ENCODE measurements at regions not wholly inside any gene's neighbourhood (a gene's known extent, or its start where the extent isn't known, plus 50 kb on each side); places are given as distances from the start of the nearest gene placed in this dataset.
"Not testable (repeated sequence)": the region's sequence is repeated elsewhere in the genome, so short reads cannot be mapped to it uniquely, and the experiment has no call there.

DNA sequence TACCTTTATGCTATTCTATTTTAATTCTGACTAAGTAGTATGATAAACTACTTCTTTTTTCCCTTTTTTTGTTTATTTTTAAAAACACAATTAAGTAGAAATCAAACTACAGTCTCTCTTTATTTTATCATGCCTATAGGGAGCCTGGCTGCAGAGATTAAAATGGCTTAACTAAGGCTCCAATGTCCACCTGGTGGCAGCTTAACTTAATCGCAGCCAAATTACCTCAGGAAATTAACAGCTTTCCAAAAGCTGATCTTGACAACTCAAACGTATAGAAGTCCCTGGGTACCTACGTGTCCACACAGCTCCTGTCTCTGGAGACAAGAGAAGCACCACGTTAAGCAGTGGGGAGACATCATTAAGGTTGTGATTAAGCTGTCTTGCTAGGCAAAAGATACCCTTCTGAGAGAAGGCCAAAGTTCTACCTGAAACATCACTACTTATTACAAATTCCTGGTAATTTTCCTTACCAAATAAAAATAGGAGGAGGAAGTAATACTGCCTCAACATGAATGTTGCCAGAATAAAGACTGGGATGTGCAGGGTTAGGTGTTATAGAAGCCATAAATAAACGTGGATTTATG, 63.2 kb upstream of the SNX19 start:
- 14% methylated on average over 3 of the region's 5 CpGs for WGBS (ENCODE audit: insufficient coverage)
- H3K36me3 ChIP-seq (ENCODE audit: control insufficient read depth, insufficient read depth, low read length): no peaks in the 10 kb centered on the region
- DNase-seq (ENCODE audit: low read depth in 4 of 6, low spot score in 6 of 6): peak in 2 of 6 donors; percentile 32 to 60

DNA sequence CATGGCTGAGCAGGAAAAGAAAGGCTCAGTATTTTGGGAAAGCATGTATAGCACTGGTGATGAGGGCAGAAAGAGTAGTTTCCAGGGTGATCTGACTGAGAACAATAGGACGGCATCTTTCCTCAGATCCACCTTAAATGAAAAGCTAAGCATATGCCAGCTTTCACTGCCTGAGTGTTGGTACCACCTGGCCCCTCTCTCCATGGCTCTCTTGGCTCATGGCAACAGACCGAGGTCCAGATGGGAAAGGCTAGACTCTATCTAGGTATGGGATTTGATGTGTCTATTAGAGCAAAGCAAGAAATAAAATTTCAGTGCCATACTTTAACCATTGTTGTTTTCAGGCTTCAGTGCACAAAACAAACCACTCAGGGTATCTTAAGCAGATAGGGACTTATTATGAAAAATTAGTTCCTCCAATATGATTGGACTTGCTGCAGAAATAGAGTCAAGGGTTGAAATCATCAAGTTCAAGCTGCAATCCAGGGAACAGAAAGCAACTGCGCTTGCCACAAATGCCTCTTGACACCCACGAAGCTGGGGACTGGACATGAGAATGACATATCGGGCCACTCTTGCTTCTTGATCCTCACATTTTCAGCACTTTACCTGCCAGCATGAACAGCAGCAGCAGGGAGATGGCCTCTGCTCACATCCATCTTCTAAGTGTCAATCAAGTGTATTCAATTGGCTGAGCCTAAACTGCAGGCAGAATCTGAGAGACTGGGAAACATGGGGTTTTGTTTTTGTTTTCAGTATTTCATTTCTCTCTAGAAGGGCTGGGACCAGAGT, 64.0 kb upstream of the SNX19 start:
- no peaks in the 10 kb centered on the region for H3K36me3 ChIP-seq (ENCODE audit: control insufficient read depth, insufficient read depth, low read length)
- no peak overlapping the region for H3K4me3 ChIP-seq (ENCODE audit: low read depth, low read length)
- WGBS (ENCODE audit: insufficient coverage): 88% methylated on average over 3 of the region's 5 CpGs
- H3K27ac ChIP-seq (ENCODE audit: low read depth, low read length): no peak overlapping the region
- peak in 2 of 6 donors; percentile 43 to 61 for DNase-seq (ENCODE audit: low read depth in 4 of 6, low spot score in 6 of 6)
- H3K27me3 ChIP-seq (ENCODE audit: control insufficient read depth, insufficient read depth, low read length): no peaks in the 10 kb centered on the region
- H3K9me3 ChIP-seq (ENCODE audit: control insufficient read depth, insufficient read depth, low read length): no peaks in the 10 kb centered on the region
- no peaks in the 10 kb centered on the region for H3K4me1 ChIP-seq (ENCODE audit: control insufficient read depth, insufficient read depth, low read length)

More for the DNA sequence above, 63.2 kb upstream of the SNX19 start:
- Histone ChIP-seq H3K9me3 (ENCODE audit: control insufficient read depth, insufficient read depth, low read length) (no peaks in the 10 kb centered on the region), H3K27me3 (ENCODE audit: control insufficient read depth, insufficient read depth, low read length) (no peaks in the 10 kb centered on the region), H3K27ac (ENCODE audit: low read depth, low read length) (no peak overlapping the region), H3K4me1 (ENCODE audit: control insufficient read depth, insufficient read depth, low read length) (no peaks in the 10 kb centered on the region), H3K4me3 (ENCODE audit: low read depth, low read length) (no peak overlapping the region)

- not testable (repeated sequence) for DNase-seq (ENCODE audit: low read depth in 4 of 6, low spot score in 6 of 6)
- over 99% methylated on average over 14 of the region's 16 CpGs for WGBS (ENCODE audit: insufficient coverage)
These were observed 68.0 kb upstream of the SNX19 start for GRCh38 chr11:130984241-130984640.

DNA sequence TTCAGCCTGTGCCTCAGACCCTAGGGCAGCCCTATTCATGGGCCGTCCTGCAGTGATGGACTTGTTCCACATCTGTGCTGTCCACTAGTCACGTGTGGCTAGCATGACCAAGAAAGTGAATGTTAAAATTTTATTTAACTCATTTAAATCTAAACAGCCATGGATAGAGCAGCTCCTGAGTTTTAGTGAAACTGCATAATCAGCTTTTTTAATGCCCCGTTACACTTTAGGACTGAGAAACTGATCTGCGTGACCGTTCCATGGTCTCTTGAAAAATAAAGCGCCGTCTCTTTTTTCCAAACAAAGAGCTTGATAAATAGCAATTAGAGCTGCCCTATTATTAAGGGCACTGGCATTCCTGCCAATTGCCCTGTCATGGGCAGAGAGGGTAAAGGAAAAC, 76.5 kb upstream of the SNX19 start:
- Histone ChIP-seq H3K27me3 (ENCODE audit: control insufficient read depth, insufficient read depth, low read length) (no peaks in the 10 kb centered on the region), H3K36me3 (ENCODE audit: control insufficient read depth, insufficient read depth, low read length) (no peaks in the 10 kb centered on the region), H3K4me3 (ENCODE audit: low read depth, low read length) (no peak overlapping the region), H3K9me3 (ENCODE audit: control insufficient read depth, insufficient read depth, low read length) (no peaks in the 10 kb centered on the region), H3K4me1 (ENCODE audit: control insufficient read depth, insufficient read depth, low read length) (no peaks in the 10 kb centered on the region), H3K27ac (ENCODE audit: low read depth, low read length) (no peak overlapping the region)
- DNase-seq (ENCODE audit: low read depth in 4 of 6, low spot score in 6 of 6): no peak
- WGBS (ENCODE audit: insufficient coverage): 37% methylated on average over 6 of the region's 7 CpGs

More at GRCh38 chr11:130984241-130984640, 68.0 kb upstream of the SNX19 start:
- not testable (repeated sequence) for H3K36me3 ChIP-seq (ENCODE audit: control insufficient read depth, insufficient read depth, low read length); H3K9me3 ChIP-seq (ENCODE audit: control insufficient read depth, insufficient read depth, low read length); H3K27me3 ChIP-seq (ENCODE audit: control insufficient read depth, insufficient read depth, low read length); H3K27ac ChIP-seq (ENCODE audit: low read depth, low read length); H3K4me3 ChIP-seq (ENCODE audit: low read depth, low read length); H3K4me1 ChIP-seq (ENCODE audit: control insufficient read depth, insufficient read depth, low read length)

GRCh38 chr11:130994043-130994442, 77.8 kb upstream of the SNX19 start:
- no peak overlapping the region for H3K4me3 ChIP-seq (ENCODE audit: low read depth, low read length)
- no peaks in the 10 kb centered on the region for H3K36me3 ChIP-seq (ENCODE audit: control insufficient read depth, insufficient read depth, low read length)
- H3K27me3 ChIP-seq (ENCODE audit: control insufficient read depth, insufficient read depth, low read length): no peaks in the 10 kb centered on the region
- no peak for DNase-seq (ENCODE audit: low read depth in 4 of 6, low spot score in 6 of 6)
- H3K27ac ChIP-seq (ENCODE audit: low read depth, low read length): no peak overlapping the region
- WGBS (ENCODE audit: insufficient coverage): no CpG with 5 or more reads among the region's 2 CpGs
- no peaks in the 10 kb centered on the region for H3K9me3 ChIP-seq (ENCODE audit: control insufficient read depth, insufficient read depth, low read length)
- no peaks in the 10 kb centered on the region for H3K4me1 ChIP-seq (ENCODE audit: control insufficient read depth, insufficient read depth, low read length)

DNA sequence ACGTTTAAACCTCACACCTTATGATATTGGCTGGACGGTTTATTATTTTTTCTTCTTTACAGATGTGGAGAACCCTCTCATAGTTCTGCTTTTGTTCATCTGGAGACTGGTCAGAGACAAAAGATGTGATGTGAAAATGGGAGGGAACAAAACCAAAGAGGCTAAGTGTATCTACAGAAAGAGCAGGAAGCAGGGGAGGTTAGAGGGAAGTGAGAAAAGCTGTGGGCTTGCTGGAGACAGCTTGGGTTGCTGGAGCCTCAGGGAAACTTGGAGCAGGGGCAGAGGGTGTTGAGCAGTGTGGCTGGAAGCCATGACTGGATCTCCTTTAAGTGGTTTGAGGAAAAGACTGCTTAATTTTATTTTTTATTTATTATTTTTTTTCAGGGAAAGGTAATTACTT, 79.0 kb upstream of the SNX19 start:
- Histone ChIP-seq H3K4me1 (ENCODE audit: control insufficient read depth, insufficient read depth, low read length) (no peaks in the 10 kb centered on the region), H3K27me3 (ENCODE audit: control insufficient read depth, insufficient read depth, low read length) (no peaks in the 10 kb centered on the region), H3K36me3 (ENCODE audit: control insufficient read depth, insufficient read depth, low read length) (no peaks in the 10 kb centered on the region), H3K9me3 (ENCODE audit: control insufficient read depth, insufficient read depth, low read length) (no peaks in the 10 kb centered on the region), H3K4me3 (ENCODE audit: low read depth, low read length) (no peak overlapping the region), H3K27ac (ENCODE audit: low read depth, low read length) (no peak overlapping the region)
- no CpG with 5 or more reads among the region's 2 CpGs for WGBS (ENCODE audit: insufficient coverage)
- DNase-seq (ENCODE audit: low read depth in 4 of 6, low spot score in 6 of 6): no peak

- no peaks in the 10 kb centered on the region for H3K4me1 ChIP-seq (ENCODE audit: control insufficient read depth, insufficient read depth, low read length)
- H3K9me3 ChIP-seq (ENCODE audit: control insufficient read depth, insufficient read depth, low read length): no peaks in the 10 kb centered on the region
- no peak overlapping the region for H3K4me3 ChIP-seq (ENCODE audit: low read depth, low read length)
- peak in 1 of 6 donors; percentile 65 for DNase-seq (ENCODE audit: low read depth in 4 of 6, low spot score in 6 of 6)
- no peaks in the 10 kb centered on the region for H3K36me3 ChIP-seq (ENCODE audit: control insufficient read depth, insufficient read depth, low read length)
- no peaks in the 10 kb centered on the region for H3K27me3 ChIP-seq (ENCODE audit: control insufficient read depth, insufficient read depth, low read length)
- 20% methylated on average over 1 of the region's 1 CpG for WGBS (ENCODE audit: insufficient coverage)
- no peak overlapping the region for H3K27ac ChIP-seq (ENCODE audit: low read depth, low read length)
These were observed 81.0 kb upstream of the SNX19 start for GRCh38 chr11:130997278-130997677.

- Histone ChIP-seq H3K9me3 (ENCODE audit: control insufficient read depth, insufficient read depth, low read length) (no peaks in the 10 kb centered on the region), H3K4me1 (ENCODE audit: control insufficient read depth, insufficient read depth, low read length) (no peaks in the 10 kb centered on the region), H3K36me3 (ENCODE audit: control insufficient read depth, insufficient read depth, low read length) (no peaks in the 10 kb centered on the region), H3K27me3 (ENCODE audit: control insufficient read depth, insufficient read depth, low read length) (no peaks in the 10 kb centered on the region), H3K27ac (ENCODE audit: low read depth, low read length) (no peak overlapping the region), H3K4me3 (ENCODE audit: low read depth, low read length) (no peak overlapping the region)
- WGBS (ENCODE audit: insufficient coverage): 57% methylated on average over 1 of the region's 1 CpG
- DNase-seq (ENCODE audit: low read depth in 4 of 6, low spot score in 6 of 6): no peak
These were observed 82.8 kb upstream of the SNX19 start for GRCh38 chr11:130999086-130999485.

GRCh38 chr11:130999992-131000770, 83.9 kb upstream of the SNX19 start:
- Histone ChIP-seq H3K27me3 (ENCODE audit: control insufficient read depth, insufficient read depth, low read length) (no peaks in the 10 kb centered on the region), H3K4me1 (ENCODE audit: control insufficient read depth, insufficient read depth, low read length) (no peaks in the 10 kb centered on the region), H3K4me3 (ENCODE audit: low read depth, low read length) (no peak overlapping the region), H3K9me3 (ENCODE audit: control insufficient read depth, insufficient read depth, low read length) (no peaks in the 10 kb centered on the region), H3K36me3 (ENCODE audit: control insufficient read depth, insufficient read depth, low read length) (no peaks in the 10 kb centered on the region), H3K27ac (ENCODE audit: low read depth, low read length) (no peak overlapping the region)
- no CpG with 5 or more reads among the region's 3 CpGs for WGBS (ENCODE audit: insufficient coverage)
- DNase-seq (ENCODE audit: low read depth in 4 of 6, low spot score in 6 of 6): no peak
